ENCODE measurements at regions not wholly inside any gene's neighbourhood (a gene's known extent, or its start where the extent isn't known, plus 50 kb on each side); places are given as distances from the start of the nearest gene placed in this dataset.
"Not testable (repeated sequence)": the region's sequence is repeated elsewhere in the genome, so short reads cannot be mapped to it uniquely, and the experiment has no call there.

- intact Hi-C loops (cut with micrococcal nuclease): no loop called here
- DNase-seq (no peak), ATAC-seq (no peak)
Observed at GRCh38 chr2:125654226-125654625, 1001.7 kb upstream of the GYPC start.

DNA sequence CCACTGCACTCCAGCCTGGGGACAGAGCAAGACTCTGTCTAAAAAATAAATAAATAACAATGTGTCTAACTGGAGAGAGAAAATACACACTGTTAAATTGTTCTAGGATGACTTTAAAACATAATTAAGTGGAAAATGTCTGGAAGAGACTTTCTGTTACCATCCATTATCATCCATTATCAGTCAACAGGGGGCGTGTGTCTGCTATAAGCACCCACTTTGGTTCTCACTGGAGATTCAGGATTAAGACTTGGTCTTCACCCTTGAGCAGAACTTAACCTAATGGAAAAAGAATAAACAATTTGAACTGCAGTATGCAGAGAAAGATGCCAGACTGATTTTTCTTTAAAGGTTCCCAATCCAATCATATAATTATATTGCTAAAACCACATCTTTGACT lies 999.8 kb upstream of the GYPC start:
- intact Hi-C loops (cut with micrococcal nuclease): no loop called here
- ATAC-seq (no peak), DNase-seq (no peak)

- DNase-seq: no peak
- ATAC-seq: no peak
- intact Hi-C loops (cut with micrococcal nuclease): no loop called here
Observed at GRCh38 chr2:125658583-125658982, 997.4 kb upstream of the GYPC start.

DNA sequence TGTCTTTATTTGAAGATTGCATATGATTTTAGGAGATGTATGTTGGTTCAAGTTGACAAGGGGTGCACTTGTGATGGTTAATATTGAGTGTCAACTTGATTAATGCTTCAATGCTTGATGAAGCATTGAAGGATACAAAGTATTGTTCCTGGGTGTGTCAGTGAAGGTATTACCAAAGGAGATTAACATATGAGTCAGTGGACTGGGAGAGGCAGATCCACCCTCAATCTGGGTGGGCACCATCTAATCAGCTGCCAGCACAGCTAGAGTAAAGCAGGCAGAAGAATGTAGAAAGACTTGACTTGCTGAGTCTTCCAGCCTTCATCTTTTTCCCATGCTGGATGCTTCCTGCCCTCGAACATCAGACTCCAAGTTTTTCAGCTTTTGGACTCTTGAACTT lies 995.6 kb upstream of the GYPC start:
- ATAC-seq; DNase-seq; intact Hi-C loops (cut with micrococcal nuclease): not testable (repeated sequence)

GRCh38 chr2:125667630-125668029 lies 988.3 kb upstream of the GYPC start:
- DNase-seq (no peak), ATAC-seq (no peak)
- intact Hi-C loops (cut with micrococcal nuclease): no loop called here

- intact Hi-C loops (cut with micrococcal nuclease): no loop called here
- ATAC-seq (no peak), DNase-seq (no peak)
Observed at GRCh38 chr2:125679903-125680302, 976.1 kb upstream of the GYPC start.

DNA sequence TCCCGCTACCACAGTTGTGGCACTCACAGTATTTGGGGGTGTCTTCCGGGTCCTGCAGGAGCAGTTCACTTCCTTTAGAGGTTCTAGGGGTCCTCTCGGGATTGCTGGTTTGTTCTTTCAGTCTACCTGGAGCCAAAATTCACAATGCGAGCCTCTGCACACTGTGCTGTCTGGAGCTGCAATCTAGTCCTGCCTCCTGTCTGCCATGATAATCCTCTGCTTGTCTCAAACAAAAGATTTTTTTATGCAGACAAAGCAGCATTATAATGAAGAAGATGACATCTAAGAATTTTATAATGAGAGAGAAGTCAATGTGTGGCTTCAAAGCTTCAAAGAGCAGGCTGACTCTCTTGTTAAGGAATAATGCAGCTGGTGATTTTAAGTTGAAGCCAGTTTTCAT lies 975.1 kb upstream of the GYPC start:
- no peak for DNase-seq
- ATAC-seq: no peak
- intact Hi-C loops (cut with micrococcal nuclease): no loop called here

GRCh38 chr2:125681576-125681975 lies 974.4 kb upstream of the GYPC start:
- intact Hi-C loops (cut with micrococcal nuclease): no loop called here
- DNase-seq: no peak
- no peak for ATAC-seq

GRCh38 chr2:125681976-125682805 lies 973.8 kb upstream of the GYPC start:
- intact Hi-C loops (cut with micrococcal nuclease): no loop called here
- ATAC-seq (no peak), DNase-seq (no peak)

- ATAC-seq (no peak), DNase-seq (no peak)
- intact Hi-C loops (cut with micrococcal nuclease): no loop called here
Observed at GRCh38 chr2:125684256-125684655, 971.7 kb upstream of the GYPC start.

DNA sequence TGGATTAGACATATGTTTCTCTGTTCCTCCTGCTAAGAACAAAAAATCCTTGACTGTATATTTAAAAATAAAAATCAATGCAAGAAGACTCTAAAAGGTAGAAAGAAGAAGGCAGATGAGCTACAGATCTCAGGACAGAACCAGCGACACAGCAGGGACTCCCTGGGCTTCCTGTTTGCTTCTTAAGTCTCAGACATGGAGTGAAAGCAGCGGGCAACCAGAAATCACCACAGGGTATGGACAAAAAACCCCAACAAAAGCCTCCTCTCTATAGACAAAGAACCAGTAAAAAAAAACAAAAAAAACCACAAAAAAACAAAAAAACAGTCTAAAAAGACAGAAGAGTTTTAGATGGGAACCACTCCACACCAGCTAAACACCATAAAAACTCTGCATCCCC lies 971.0 kb upstream of the GYPC start:
- ATAC-seq (no peak), DNase-seq (no peak)
- intact Hi-C loops (cut with micrococcal nuclease): no loop called here

DNA sequence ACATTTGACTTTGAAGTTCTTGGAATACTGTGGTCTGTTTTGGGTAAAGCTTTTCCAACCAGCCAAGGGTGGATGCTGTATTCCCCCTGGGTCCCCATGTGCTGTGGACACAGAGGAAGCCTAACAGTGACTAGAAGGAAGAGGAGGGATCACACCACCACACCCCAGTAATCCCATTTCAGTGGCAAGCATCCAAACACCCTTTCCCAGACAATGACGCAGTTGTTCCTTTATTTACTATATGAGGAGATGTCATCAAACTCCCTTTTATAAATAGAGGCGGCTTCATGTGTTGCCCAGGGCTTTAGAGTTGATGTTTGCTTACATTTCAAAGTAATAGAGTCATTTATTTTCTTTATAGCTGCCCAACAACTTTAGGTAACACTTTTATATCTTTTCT lies 959.4 kb upstream of the GYPC start:
- intact Hi-C loops (cut with micrococcal nuclease): no loop called here
- DNase-seq (no peak), ATAC-seq (no peak)

GRCh38 chr2:125698280-125698679 lies 957.7 kb upstream of the GYPC start:
- ATAC-seq (no peak), DNase-seq (no peak)
- intact Hi-C loops (cut with micrococcal nuclease): no loop called here

DNA sequence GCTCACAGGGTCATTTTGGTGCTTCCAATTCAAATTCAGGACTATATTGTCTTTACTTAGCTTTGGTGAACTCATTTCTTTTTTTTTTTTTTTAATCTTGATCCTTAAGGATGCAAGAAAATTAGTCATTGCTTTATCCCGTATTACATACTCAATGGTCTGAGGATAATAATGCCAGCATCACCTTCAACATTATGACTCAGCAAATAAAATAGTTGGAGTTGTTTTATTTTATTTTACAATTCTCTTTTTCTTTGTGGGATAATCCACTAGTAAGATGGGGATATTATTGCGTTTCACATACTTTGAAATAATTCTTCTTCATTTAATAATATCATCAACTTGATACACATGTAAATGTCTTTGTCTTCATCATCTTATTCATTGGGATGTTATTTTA lies 954.9 kb upstream of the GYPC start:
- DNase-seq: no peak
- intact Hi-C loops (cut with micrococcal nuclease): no loop called here
- no peak for ATAC-seq

DNA sequence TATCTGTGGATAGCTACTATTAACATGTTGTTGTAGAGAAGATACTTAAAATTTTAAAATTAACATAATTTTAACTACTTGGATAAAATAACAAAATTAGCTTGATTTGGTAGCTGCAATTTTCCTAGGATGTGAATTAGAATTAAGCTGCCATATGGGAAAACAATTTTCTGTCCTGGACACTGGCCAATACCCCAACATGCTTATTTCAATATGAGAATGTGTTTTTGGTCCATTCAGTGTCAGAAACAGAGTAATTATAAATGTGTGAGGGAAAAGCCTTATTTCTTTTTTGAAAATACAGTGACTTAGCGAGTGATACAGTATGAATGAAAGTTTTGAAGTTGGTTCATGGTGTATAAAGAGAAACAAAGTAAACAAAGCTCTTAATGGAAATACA lies 948.3 kb upstream of the GYPC start:
- no peak for ATAC-seq
- no peak for DNase-seq
- intact Hi-C loops (cut with micrococcal nuclease): no loop called here

DNA sequence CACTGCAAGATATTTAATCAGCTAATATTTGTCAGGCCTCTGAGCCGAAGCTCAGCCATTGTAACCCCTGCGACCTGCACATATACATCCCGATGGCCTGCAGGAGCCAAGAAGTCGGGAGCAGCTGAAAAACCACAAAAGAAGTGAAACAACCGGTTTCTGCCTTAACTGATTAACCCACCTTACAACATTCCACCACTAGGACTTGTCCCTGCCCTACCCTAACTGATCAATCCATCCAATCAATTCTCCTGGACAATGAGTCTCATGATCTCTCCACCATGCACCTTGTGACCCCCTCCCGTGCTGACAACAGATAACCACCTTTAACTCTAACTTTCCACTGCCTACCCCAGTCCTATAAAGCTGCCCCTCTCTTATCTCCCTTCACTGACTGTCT lies 945.4 kb upstream of the GYPC start:
- intact Hi-C loops (cut with micrococcal nuclease): no loop called here
- no peak for DNase-seq
- ATAC-seq: no peak

GRCh38 chr2:125711075-125711474 lies 944.9 kb upstream of the GYPC start:
- intact Hi-C loops (cut with micrococcal nuclease): no loop called here
- ATAC-seq (no peak), DNase-seq (no peak)

DNA sequence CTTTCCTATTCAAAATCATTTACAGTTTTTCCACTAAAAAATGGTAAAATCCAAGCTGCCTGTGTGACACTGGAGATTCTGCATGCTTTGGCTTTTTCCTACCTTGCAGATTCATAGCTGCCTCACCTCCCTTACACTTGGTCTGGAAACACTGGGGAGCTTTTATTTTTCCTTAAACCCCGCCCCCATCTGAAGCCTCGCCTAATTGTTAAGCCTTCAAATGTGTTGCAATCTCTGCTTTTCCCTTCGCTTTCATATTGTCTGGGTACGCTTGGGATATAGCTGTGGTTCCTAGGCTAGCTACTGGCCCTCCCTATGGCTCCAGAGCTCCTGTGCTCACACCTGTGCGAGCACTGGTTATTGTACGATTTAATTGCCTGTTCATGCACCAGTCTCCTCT lies 942.4 kb upstream of the GYPC start:
- DNase-seq (no peak), ATAC-seq (no peak)
- intact Hi-C loops (cut with micrococcal nuclease): no loop called here

DNA sequence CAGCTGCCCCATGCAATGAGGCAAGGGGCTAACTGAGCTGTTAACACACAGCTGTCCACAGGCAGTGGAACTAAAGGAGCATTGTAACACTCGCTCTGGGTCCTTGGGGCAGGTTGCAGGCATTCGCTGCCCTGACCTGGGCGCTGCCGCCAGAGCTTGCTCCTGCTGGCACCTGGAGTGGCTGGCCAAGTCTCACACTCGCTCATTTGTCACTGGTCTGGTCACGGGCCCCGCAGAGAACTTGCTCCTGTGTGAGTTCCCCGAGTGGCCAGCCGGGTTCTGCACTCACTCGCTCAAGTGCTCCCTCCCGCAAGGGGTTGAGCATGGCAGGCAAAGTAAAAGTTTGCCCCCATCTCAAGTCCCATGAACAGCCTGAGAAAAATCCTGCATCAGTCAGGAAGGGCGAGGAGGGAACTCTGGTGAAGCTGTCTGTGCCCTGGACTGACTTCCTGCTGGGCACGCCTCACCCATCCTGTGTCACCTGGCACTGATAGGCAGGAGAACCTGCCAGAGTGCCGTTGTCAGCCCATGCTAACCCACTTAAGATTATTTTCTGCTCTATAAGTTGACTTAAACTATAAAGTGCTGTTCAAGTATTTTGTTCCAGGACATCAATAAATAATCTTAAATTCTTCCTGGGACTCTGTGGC lies 934.8 kb upstream of the GYPC start:
- intact Hi-C loops (cut with micrococcal nuclease): no loop called here
- ATAC-seq (no peak), DNase-seq (no peak)

- DNase-seq (no peak), ATAC-seq (no peak)
- intact Hi-C loops (cut with micrococcal nuclease): no loop called here
Observed at GRCh38 chr2:125730921-125731320, 925.0 kb upstream of the GYPC start.

- no peak for DNase-seq
- intact Hi-C loops (cut with micrococcal nuclease): no loop called here
- ATAC-seq: no peak
Observed at GRCh38 chr2:125736306-125736705, 919.7 kb upstream of the GYPC start.

All from left ventricle myocardium superior (tissue), 1 donor.